Cardiac muscle cell (in vitro differentiated cells and primary cell): ENCODE measurements at regions not wholly inside any gene's neighbourhood (a gene's known extent, or its start where the extent isn't known, plus 50 kb on each side); places are given as distances from the start of the nearest gene placed in this dataset.
"Not testable (repeated sequence)": the region's sequence is repeated elsewhere in the genome, so short reads cannot be mapped to it uniquely, and the experiment has no call there.

Source experiments
- DNase-seq, 2 donors: peaks; one replicate each; pipeline versions ENCODE4 v3.0.0 to v3.0.0-alpha.2; 2010 to 2017; ENCODE audit warnings: low read depth in 1 of 2, low spot score in 1 of 2
- H3K27ac ChIP-seq: fragments of 200-600 bp; sonication (generic); 2 replicates; pipeline ENCODE4 v1.5.1; 2016
- H3K27me3 ChIP-seq: fragments of 200-600 bp; sonication (generic); 2 replicates; pipeline ENCODE4 v1.6.0; 2016; ENCODE audit warnings: control low read depth
- H3K36me3 ChIP-seq: fragments of 200-600 bp; sonication (generic); 2 replicates; pipeline ENCODE4 v1.5.1; 2016; ENCODE audit warnings: control low read depth
- H3K4me1 ChIP-seq: fragments of 200-600 bp; sonication (generic); 2 replicates; pipeline ENCODE4 v1.8.1; 2017; ENCODE audit warnings: low read depth, mild to moderate bottlenecking, mixed run types
- H3K4me3 ChIP-seq: fragments of 200-600 bp; sonication (generic); 2 replicates; pipeline ENCODE4 v1.5.1; 2016; ENCODE audit warnings: mild to moderate bottlenecking
- H3K9me3 ChIP-seq: fragments of 200-600 bp; sonication (generic); 2 replicates; pipeline ENCODE4 v1.5.1; 2017; ENCODE audit warnings: low read depth, mild to moderate bottlenecking, control low read depth
- TF ChIP-seq, protein P1 (sequence below): IDR thresholded peaks from 2 replicates; pipeline ENCODE4 v1.5.1; 2012; ENCODE audit warnings: low read depth, mild to moderate bottlenecking, low read length

DNA sequence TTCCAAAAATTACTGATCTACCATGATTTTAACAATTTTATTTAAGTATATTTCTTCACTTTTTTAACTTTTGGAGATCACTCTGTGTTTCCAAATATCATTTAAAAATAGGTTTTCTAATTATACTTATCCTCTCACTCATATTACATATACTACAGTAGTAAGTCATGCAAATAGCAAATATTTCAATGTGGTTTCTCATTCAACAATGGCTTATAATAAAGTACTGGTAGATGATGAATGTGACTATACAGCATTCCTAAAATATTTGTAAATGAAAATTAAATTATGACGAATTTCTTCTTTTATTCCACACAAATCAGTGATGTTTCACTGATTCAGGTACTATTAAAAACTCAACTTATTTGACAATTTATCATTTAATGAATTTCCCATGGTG lies 176.3 kb upstream of the MEF2C start:
- H3K9me3 ChIP-seq: no peaks in the 10 kb centered on the region
- TF ChIP-seq, protein P1, sequence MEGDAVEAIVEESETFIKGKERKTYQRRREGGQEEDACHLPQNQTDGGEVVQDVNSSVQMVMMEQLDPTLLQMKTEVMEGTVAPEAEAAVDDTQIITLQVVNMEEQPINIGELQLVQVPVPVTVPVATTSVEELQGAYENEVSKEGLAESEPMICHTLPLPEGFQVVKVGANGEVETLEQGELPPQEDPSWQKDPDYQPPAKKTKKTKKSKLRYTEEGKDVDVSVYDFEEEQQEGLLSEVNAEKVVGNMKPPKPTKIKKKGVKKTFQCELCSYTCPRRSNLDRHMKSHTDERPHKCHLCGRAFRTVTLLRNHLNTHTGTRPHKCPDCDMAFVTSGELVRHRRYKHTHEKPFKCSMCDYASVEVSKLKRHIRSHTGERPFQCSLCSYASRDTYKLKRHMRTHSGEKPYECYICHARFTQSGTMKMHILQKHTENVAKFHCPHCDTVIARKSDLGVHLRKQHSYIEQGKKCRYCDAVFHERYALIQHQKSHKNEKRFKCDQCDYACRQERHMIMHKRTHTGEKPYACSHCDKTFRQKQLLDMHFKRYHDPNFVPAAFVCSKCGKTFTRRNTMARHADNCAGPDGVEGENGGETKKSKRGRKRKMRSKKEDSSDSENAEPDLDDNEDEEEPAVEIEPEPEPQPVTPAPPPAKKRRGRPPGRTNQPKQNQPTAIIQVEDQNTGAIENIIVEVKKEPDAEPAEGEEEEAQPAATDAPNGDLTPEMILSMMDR: no peak
- DNase-seq: no peak

GRCh38 chr5:89055695-89056085 lies 172.7 kb upstream of the MEF2C start:
- Histone ChIP-seq H3K4me3 (no peak overlapping the region), H3K27me3 (no peaks in the 10 kb centered on the region), H3K9me3 (no peaks in the 10 kb centered on the region), H3K36me3 (no peaks in the 10 kb centered on the region), H3K27ac (no peak overlapping the region), H3K4me1 (no peaks in the 10 kb centered on the region)
- TF ChIP-seq, protein P1: no peak
- no peak for DNase-seq

More for the DNA sequence above, 176.3 kb upstream of the MEF2C start:
- no peaks in the 10 kb centered on the region for H3K36me3 ChIP-seq
- H3K4me3 ChIP-seq: no peak overlapping the region
- H3K4me1 ChIP-seq: no peaks in the 10 kb centered on the region
- no peaks in the 10 kb centered on the region for H3K27me3 ChIP-seq
- H3K27ac ChIP-seq: no peak overlapping the region

DNA sequence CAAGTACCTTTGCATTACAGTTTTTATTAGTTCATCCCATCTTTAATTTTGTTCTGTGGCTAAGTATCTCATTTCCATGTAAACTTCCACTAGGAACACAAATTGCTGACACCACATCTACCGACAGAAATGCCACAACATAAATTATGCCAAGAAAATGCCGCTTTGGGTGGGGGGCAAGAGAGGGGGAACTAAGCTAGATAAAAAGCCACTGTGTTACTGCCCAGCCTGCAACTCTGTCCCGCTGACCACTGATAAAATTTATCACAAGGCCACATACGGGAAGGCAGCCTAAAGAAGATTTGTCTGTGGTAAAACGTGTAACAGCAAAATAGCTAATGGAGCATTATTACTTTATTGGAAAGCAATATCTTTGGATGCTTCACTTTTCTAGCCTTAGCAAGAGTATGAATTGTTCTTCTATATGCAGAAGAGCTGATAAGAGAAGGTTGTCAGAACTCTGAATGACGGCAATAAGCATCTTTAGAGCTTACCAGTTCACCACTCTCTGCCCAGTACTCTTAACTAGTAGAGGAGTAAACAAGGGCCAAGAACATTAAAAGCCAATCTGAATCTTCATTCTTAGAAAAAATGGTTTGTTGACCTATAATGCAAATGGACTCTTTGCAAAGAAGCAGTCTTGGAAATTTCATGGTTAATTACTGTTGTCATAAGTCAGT lies 172.2 kb upstream of the MEF2C start:
- TF ChIP-seq, protein P1: no peak
- Histone ChIP-seq H3K4me3 (no peak overlapping the region), H3K4me1 (no peaks in the 10 kb centered on the region), H3K9me3 (no peaks in the 10 kb centered on the region), H3K27ac (no peak overlapping the region), H3K27me3 (no peaks in the 10 kb centered on the region), H3K36me3 (no peaks in the 10 kb centered on the region)
- DNase-seq: no peak

GRCh38 chr5:89053547-89053946 lies 170.6 kb upstream of the MEF2C start:
- no peak overlapping the region for H3K27ac ChIP-seq
- H3K27me3 ChIP-seq: no peaks in the 10 kb centered on the region
- no peak for DNase-seq
- H3K4me3 ChIP-seq: no peak overlapping the region
- H3K9me3 ChIP-seq: no peaks in the 10 kb centered on the region
- no peaks in the 10 kb centered on the region for H3K4me1 ChIP-seq
- H3K36me3 ChIP-seq: no peaks in the 10 kb centered on the region
- TF ChIP-seq, protein P1: no peak

GRCh38 chr5:89050062-89050461 lies 167.1 kb upstream of the MEF2C start:
- not testable (repeated sequence) for H3K36me3 ChIP-seq, H3K4me1 ChIP-seq, H3K27me3 ChIP-seq, H3K27ac ChIP-seq, H3K4me3 ChIP-seq, DNase-seq, H3K9me3 ChIP-seq

GRCh38 chr5:89047571-89047970 lies 164.6 kb upstream of the MEF2C start:
- H3K27me3 ChIP-seq: no peaks in the 10 kb centered on the region
- DNase-seq: no peak

More at GRCh38 chr5:89047571-89047970, 164.6 kb upstream of the MEF2C start:
- TF ChIP-seq, protein P1: no peak
- no peak overlapping the region for H3K4me3 ChIP-seq
- H3K9me3 ChIP-seq: no peaks in the 10 kb centered on the region
- no peak overlapping the region for H3K27ac ChIP-seq
- no peaks in the 10 kb centered on the region for H3K36me3 ChIP-seq
- H3K4me1 ChIP-seq: no peaks in the 10 kb centered on the region
